MM.1S (cell line): ENCODE measurements at regions not wholly inside any gene's neighbourhood (a gene's known extent, or its start where the extent isn't known, plus 50 kb on each side); places are given as distances from the start of the nearest gene placed in this dataset.

Experiments
- CTCF ChIP-seq: fragments of 300-600 bp; sonication (generic); IDR thresholded peaks from 2 replicates; pipeline ENCODE4 v1.5.1; 2016; ENCODE audit warnings: antibody characterized with exemption, low read length, mixed read lengths
- EZH2 ChIP-seq: fragments of 300-600 bp; sonication (generic); optimal IDR thresholded peaks from 2 replicates; pipeline ENCODE3; 2017; ENCODE audit warnings: low read depth, mild to moderate bottlenecking, antibody characterized with exemption, low read length, mixed read lengths
- EZH2phosphoT487 ChIP-seq: fragments of 300-600 bp; sonication (generic); IDR thresholded peaks from 2 replicates; pipeline ENCODE4 v1.6.1; 2018; ENCODE audit warnings: antibody characterized with exemption, low read length

GRCh38 chr21:22743085-22743484, 1744.9 kb downstream of the NCAM2 start:
- TF ChIP-seq CTCF (no peak), EZH2phosphoT487 (no peak), EZH2 (no peak)
